Fibroblast of the conjunctiva (primary cell): ENCODE measurements at regions not wholly inside any gene's neighbourhood (a gene's known extent, or its start where the extent isn't known, plus 50 kb on each side); places are given as distances from the start of the nearest gene placed in this dataset.

Source experiments
- DNase-seq: peaks from one replicate; pipeline ENCODE4 v3.0.0-alpha.2; 2010; ENCODE audit warnings: low read depth

DNA sequence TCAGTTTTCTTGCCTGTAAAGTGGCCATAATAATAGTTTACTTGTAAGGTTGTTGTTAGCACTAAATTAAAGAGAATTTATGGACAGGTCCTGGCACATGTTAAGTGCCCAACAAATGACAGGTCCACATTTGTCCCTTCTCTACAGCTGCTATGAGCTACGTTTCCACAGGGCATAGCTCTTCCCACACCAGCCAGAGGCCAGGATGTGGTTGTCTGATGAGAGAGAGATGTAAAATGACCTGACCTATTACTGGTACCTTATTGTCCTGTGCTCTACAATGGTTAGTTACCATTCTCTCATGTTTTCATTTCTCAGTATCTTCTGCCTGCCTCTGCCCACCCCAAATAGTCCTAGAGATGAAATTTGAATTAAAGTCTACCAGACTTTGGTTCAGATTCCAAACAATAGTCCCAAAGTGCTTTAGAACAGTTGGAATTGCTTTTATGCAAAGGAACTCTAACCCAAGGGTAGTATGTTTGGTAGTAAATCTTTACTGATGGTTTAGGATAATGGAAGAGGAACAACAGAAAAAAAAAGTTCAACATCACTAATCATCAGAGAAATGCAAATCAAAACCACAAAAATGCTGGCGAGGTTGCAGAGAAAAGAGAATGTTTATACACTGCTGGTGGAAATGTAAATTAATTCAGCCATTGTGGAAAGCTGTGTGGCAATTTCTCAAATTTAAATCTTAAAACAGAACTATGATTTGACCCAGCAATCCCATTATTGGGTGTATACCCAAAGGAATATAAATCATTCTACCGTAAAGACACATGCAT is 57.1 kb upstream of the ANKFN1 start:
- no peak for DNase-seq

- no peak for DNase-seq
Observed at GRCh38 chr17:56098746-56099145, 54.5 kb upstream of the ANKFN1 start.

GRCh38 chr17:56099649-56100048 is 53.6 kb upstream of the ANKFN1 start:
- no peak for DNase-seq
